ENCODE measurements at regions not wholly inside any gene's neighbourhood (a gene's known extent, or its start where the extent isn't known, plus 50 kb on each side); places are given as distances from the start of the nearest gene placed in this dataset.

GRCh38 chr12:46435625-46436024 is 63.1 kb upstream of the SLC38A2 start:
- Histone ChIP-seq H3K4me3 (ENCODE audit: low read length) (no peak overlapping the region), H3K27ac (ENCODE audit: low read length) (no peak overlapping the region), H3K4me1 (ENCODE audit: control insufficient read depth, insufficient read depth, low read length) (peaks cover 6% of the 10 kb centered on the region), H3K9me3 (replicated peaks; ENCODE audit: control insufficient read depth, low read depth, low read length) (no peaks in the 10 kb centered on the region), H3K36me3 (ENCODE audit: control insufficient read depth, insufficient read depth, low read length) (no peaks in the 10 kb centered on the region), H3K27me3 (ENCODE audit: control insufficient read depth, insufficient read depth, low read length) (no peaks in the 10 kb centered on the region)
- DNase-seq = no peak

DNA sequence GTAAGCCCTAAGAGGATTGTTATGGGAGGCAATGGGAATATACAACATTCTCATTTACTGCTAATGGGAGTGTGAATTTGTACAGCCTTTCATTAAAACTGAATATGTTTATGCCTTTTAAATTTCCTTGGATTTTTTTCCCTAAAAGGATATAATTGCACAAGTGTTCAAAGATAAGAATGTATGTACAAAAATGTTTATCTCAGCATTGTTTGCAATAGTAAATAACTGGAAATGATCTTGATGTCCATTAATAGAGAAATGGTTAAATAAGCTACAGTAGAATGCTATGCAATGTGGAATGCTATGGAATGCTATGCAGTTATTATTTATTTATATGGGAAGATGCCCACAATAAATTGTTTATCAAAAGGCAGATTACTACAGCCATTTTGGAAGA is 62.5 kb upstream of the SLC38A2 start:
- DNase-seq = no peak
- Histone ChIP-seq H3K36me3 (ENCODE audit: control insufficient read depth, insufficient read depth, low read length) (no peaks in the 10 kb centered on the region), H3K9me3 (replicated peaks; ENCODE audit: control insufficient read depth, low read depth, low read length) (no peaks in the 10 kb centered on the region), H3K4me3 (ENCODE audit: low read length) (no peak overlapping the region), H3K27me3 (ENCODE audit: control insufficient read depth, insufficient read depth, low read length) (no peaks in the 10 kb centered on the region), H3K4me1 (ENCODE audit: control insufficient read depth, insufficient read depth, low read length) (peaks cover 6% of the 10 kb centered on the region), H3K27ac (ENCODE audit: low read length) (no peak overlapping the region)

DNA sequence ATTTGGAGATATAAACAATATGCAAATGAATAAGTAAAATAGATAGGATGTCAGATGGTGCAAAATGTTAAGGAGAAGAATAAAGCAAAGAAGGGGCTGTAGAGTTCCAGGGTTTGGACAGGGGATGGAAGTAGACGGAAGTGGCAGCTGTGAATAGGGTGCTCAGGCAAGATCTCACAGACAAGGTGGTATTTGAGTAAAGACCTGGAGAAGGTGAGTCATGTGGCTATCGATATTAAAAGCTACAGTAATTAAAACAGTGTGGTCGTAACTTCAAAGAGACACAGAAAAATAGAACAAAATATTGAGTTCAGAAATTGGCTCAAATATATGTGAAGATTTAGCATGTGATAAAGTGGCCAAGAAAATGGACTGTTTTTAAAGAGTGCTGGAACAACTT is 61.3 kb upstream of the SLC38A2 start:
- 100% methylated on average over 1 of the region's 3 CpGs for WGBS (ENCODE audit: insufficient coverage)
- no peak for DNase-seq
- peaks cover 6% of the 10 kb centered on the region for H3K4me1 ChIP-seq (ENCODE audit: control insufficient read depth, insufficient read depth, low read length)

GRCh38 chr12:46432325-46432724 is 59.8 kb upstream of the SLC38A2 start:
- no CpG with 5 or more reads among the region's 6 CpGs for WGBS (ENCODE audit: insufficient coverage)
- peaks cover 6% of the 10 kb centered on the region for H3K4me1 ChIP-seq (ENCODE audit: control insufficient read depth, insufficient read depth, low read length)
- H3K4me3 ChIP-seq (ENCODE audit: low read length) = no peak overlapping the region
- no peaks in the 10 kb centered on the region for H3K9me3 ChIP-seq (replicated peaks; ENCODE audit: control insufficient read depth, low read depth, low read length)
- no peaks in the 10 kb centered on the region for H3K27me3 ChIP-seq (ENCODE audit: control insufficient read depth, insufficient read depth, low read length)
- H3K27ac ChIP-seq (ENCODE audit: low read length) = peak overlapping the region; percentile 80
- no peaks in the 10 kb centered on the region for H3K36me3 ChIP-seq (ENCODE audit: control insufficient read depth, insufficient read depth, low read length)
- no peak for DNase-seq

More for the DNA sequence above, 61.3 kb upstream of the SLC38A2 start:
- Histone ChIP-seq H3K27ac (ENCODE audit: low read length) (no peak overlapping the region), H3K9me3 (replicated peaks; ENCODE audit: control insufficient read depth, low read depth, low read length) (no peaks in the 10 kb centered on the region), H3K4me3 (ENCODE audit: low read length) (no peak overlapping the region), H3K36me3 (ENCODE audit: control insufficient read depth, insufficient read depth, low read length) (no peaks in the 10 kb centered on the region), H3K27me3 (ENCODE audit: control insufficient read depth, insufficient read depth, low read length) (no peaks in the 10 kb centered on the region)

- WGBS (ENCODE audit: insufficient coverage) = 56% methylated on average over 2 of the region's 2 CpGs
- peaks cover 6% of the 10 kb centered on the region for H3K4me1 ChIP-seq (ENCODE audit: control insufficient read depth, insufficient read depth, low read length)
- no peaks in the 10 kb centered on the region for H3K27me3 ChIP-seq (ENCODE audit: control insufficient read depth, insufficient read depth, low read length)
- no peak overlapping the region for H3K4me3 ChIP-seq (ENCODE audit: low read length)
- H3K9me3 ChIP-seq (replicated peaks; ENCODE audit: control insufficient read depth, low read depth, low read length) = peaks cover 2% of the 10 kb centered on the region
- H3K36me3 ChIP-seq (ENCODE audit: control insufficient read depth, insufficient read depth, low read length) = no peaks in the 10 kb centered on the region
- H3K27ac ChIP-seq (ENCODE audit: low read length) = peak overlapping the region; percentile 56
- DNase-seq = peak; percentile 43
These were observed 57.9 kb upstream of the SLC38A2 start for GRCh38 chr12:46430340-46430948.
